HG03066 (cell line): ENCODE measurements at regions not wholly inside any gene's neighbourhood (a gene's known extent, or its start where the extent isn't known, plus 50 kb on each side); places are given as distances from the start of the nearest gene placed in this dataset.

Source experiments
- ATAC-seq: cut with Tn5 transposase; IDR thresholded peaks from one replicate; pipeline ENCODE4 v1.9.1; 2021; ENCODE audit warnings: low read depth; ENCODE audit not compliant: unreplicated experiment

- no peak for ATAC-seq
Observed at GRCh38 chr1:186738926-186739325, 58.7 kb upstream of the PTGS2 start.

- ATAC-seq, result no peak
Observed at GRCh38 chr1:186736971-186737685, 56.9 kb upstream of the PTGS2 start.

GRCh38 chr1:186735463-186735862 lies 55.2 kb upstream of the PTGS2 start:
- ATAC-seq, result no peak

GRCh38 chr1:186730951-186731729 lies 50.9 kb upstream of the PTGS2 start:
- ATAC-seq, result no peak
